Calu3 (cell line): ENCODE measurements at regions not wholly inside any gene's neighbourhood (a gene's known extent, or its start where the extent isn't known, plus 50 kb on each side); places are given as distances from the start of the nearest gene placed in this dataset.

ENCODE experiments used
- BruUV-seq: library from RNA; stranded (reverse); fragments of 400-500 nt; replicated peaks from 2 replicates; lab custom pipeline; 2021; lab: Mats Ljungman, UMichigan
- CTCF ChIA-PET: fragments of 300-600 bp; sonication (Branson Sonifier 250); formaldehyde crosslinking; loops from one replicate; lab custom pipeline; 2022; ENCODE audit warnings: antibody characterized with exemption; lab: Charles Lee
- DNase-seq: peaks from one replicate; pipeline ENCODE4 v3.0.0; 2022
- H3K27ac Mint-ChIP-seq: one replicate; pipeline ENCODE4 v1.8.0; 2022; ENCODE audit warnings: mixed read lengths; ENCODE audit not compliant: unreplicated experiment
- H3K27me3 Mint-ChIP-seq: one replicate; pipeline ENCODE4 v1.8.0; 2022; ENCODE audit warnings: mixed read lengths; ENCODE audit not compliant: unreplicated experiment
- H3K36me3 Mint-ChIP-seq: one replicate; pipeline ENCODE4 v1.8.0; 2022; ENCODE audit warnings: mild to moderate bottlenecking, moderate library complexity, mixed read lengths; ENCODE audit not compliant: insufficient read depth, unreplicated experiment
- H3K4me1 Mint-ChIP-seq: one replicate; pipeline ENCODE4 v1.8.0; 2022; ENCODE audit warnings: mild to moderate bottlenecking, low read depth, mixed read lengths; ENCODE audit not compliant: unreplicated experiment
- H3K4me3 Mint-ChIP-seq: one replicate; pipeline ENCODE4 v1.8.0; 2022; ENCODE audit warnings: mild to moderate bottlenecking, low read depth, moderate library complexity, mixed read lengths; ENCODE audit not compliant: unreplicated experiment
- H3K9me3 Mint-ChIP-seq: one replicate; pipeline ENCODE4 v1.8.0; 2022; ENCODE audit warnings: low read depth, mixed read lengths; ENCODE audit not compliant: unreplicated experiment
- intact Hi-C: fragments of 100-400 bp; cut with micrococcal nuclease; formaldehyde crosslinking; loops from one replicate; pipeline ENCODE4 v1.10.0; 2022; ENCODE audit not compliant: unreplicated experiment
- TF ChIP-seq, protein P1 (sequence below): fragments of 200-600 bp; IDR thresholded peaks from one replicate; pipeline ENCODE4 v1.8.0; 2022; ENCODE audit warnings: antibody characterized with exemption; ENCODE audit not compliant: unreplicated experiment

- Mint-ChIP-seq H3K4me1 (no peaks in the 10 kb centered on the region), H3K36me3 (no peaks in the 10 kb centered on the region), H3K9me3 (peaks cover 9% of the 10 kb centered on the region), H3K4me3 (no peak overlapping the region), H3K27ac (no peak overlapping the region), H3K27me3 (peaks cover 67% of the 10 kb centered on the region)
- no TSS peak for BruUV-seq
- CTCF ChIA-PET = interaction anchor here (0.7 kb wide), 1 partner anchor 63 kb away, joined by 5 read pairs; no protein-coding TSS in a partner anchor
- intact Hi-C loops = no loop called here
- TF ChIP-seq, protein P1, sequence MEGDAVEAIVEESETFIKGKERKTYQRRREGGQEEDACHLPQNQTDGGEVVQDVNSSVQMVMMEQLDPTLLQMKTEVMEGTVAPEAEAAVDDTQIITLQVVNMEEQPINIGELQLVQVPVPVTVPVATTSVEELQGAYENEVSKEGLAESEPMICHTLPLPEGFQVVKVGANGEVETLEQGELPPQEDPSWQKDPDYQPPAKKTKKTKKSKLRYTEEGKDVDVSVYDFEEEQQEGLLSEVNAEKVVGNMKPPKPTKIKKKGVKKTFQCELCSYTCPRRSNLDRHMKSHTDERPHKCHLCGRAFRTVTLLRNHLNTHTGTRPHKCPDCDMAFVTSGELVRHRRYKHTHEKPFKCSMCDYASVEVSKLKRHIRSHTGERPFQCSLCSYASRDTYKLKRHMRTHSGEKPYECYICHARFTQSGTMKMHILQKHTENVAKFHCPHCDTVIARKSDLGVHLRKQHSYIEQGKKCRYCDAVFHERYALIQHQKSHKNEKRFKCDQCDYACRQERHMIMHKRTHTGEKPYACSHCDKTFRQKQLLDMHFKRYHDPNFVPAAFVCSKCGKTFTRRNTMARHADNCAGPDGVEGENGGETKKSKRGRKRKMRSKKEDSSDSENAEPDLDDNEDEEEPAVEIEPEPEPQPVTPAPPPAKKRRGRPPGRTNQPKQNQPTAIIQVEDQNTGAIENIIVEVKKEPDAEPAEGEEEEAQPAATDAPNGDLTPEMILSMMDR = no peak
- DNase-seq = no peak
These were observed 153.9 kb downstream of the KIF26A start for GRCh38 chr14:104292084-104292970.

DNA sequence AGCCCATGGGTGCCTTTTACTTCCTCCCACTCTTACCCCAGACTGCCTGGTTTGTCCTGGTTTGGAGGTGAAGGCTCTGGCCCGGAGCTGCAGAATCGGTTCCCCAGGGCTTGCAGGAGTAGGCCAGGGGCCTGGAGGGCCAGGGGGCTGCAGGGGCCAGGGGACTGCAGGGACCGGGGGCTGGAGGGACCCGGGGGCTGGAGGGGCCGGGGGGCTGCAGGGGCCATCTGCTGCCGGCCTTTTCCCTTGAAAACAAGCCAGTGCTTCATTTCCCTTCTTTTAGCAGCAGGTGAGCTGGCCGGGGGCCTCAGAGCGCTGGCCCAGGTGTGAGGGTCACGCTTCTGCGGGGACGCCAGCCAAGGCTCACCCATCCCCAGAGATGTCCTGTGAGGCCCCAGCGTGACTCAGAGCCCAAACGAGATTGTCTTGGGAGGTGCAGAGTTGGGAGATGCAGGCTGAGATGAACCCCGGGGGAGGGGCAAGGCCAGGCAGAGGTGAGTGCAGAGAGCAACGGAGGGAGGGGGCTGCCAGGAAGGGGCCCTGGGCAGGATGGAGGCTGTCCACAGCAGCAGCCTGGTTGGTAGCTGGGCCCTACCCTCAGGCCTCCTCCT is 154.9 kb downstream of the KIF26A start:
- intact Hi-C loops = no loop called here
- H3K4me1 Mint-ChIP-seq = no peaks in the 10 kb centered on the region
- CTCF ChIA-PET = no interaction called here
- peaks cover 70% of the 10 kb centered on the region for H3K27me3 Mint-ChIP-seq
- H3K9me3 Mint-ChIP-seq = peaks cover 9% of the 10 kb centered on the region
- H3K36me3 Mint-ChIP-seq = no peaks in the 10 kb centered on the region
- H3K27ac Mint-ChIP-seq = no peak overlapping the region
- no peak for DNase-seq
- TF ChIP-seq, protein P1 = no peak
- no peak overlapping the region for H3K4me3 Mint-ChIP-seq
- BruUV-seq = no TSS peak

- H3K27me3 Mint-ChIP-seq = peaks cover 70% of the 10 kb centered on the region
- H3K27ac Mint-ChIP-seq = no peak overlapping the region
- TF ChIP-seq, protein P1 = no peak
- H3K36me3 Mint-ChIP-seq = no peaks in the 10 kb centered on the region
- BruUV-seq = no TSS peak
- no peak overlapping the region for H3K4me3 Mint-ChIP-seq
- peaks cover 4% of the 10 kb centered on the region for H3K9me3 Mint-ChIP-seq
- H3K4me1 Mint-ChIP-seq = no peaks in the 10 kb centered on the region
- CTCF ChIA-PET = no interaction called here
- no peak for DNase-seq
- intact Hi-C loops = no loop called here
These were observed 155.7 kb downstream of the KIF26A start for GRCh38 chr14:104293851-104294627.

GRCh38 chr14:104294628-104294982 is 156.2 kb downstream of the KIF26A start:
- H3K27ac Mint-ChIP-seq = no peak overlapping the region
- H3K9me3 Mint-ChIP-seq = no peaks in the 10 kb centered on the region
- no peak overlapping the region for H3K4me3 Mint-ChIP-seq
- H3K4me1 Mint-ChIP-seq = no peaks in the 10 kb centered on the region
- CTCF ChIA-PET = interaction anchor here (0.6 kb wide), 1 partner anchor 69 kb away, joined by 3 read pairs; no protein-coding TSS in a partner anchor
- no peaks in the 10 kb centered on the region for H3K36me3 Mint-ChIP-seq
- intact Hi-C loops = no loop called here
- peaks cover 70% of the 10 kb centered on the region for H3K27me3 Mint-ChIP-seq
- TF ChIP-seq, protein P1 = no peak
- BruUV-seq = no TSS peak
- no peak for DNase-seq
